ENCODE measurements at regions not wholly inside any gene's neighbourhood (a gene's known extent, or its start where the extent isn't known, plus 50 kb on each side); places are given as distances from the start of the nearest gene placed in this dataset.
"Not testable (repeated sequence)": the region's sequence is repeated elsewhere in the genome, so short reads cannot be mapped to it uniquely, and the experiment has no call there.

DNA sequence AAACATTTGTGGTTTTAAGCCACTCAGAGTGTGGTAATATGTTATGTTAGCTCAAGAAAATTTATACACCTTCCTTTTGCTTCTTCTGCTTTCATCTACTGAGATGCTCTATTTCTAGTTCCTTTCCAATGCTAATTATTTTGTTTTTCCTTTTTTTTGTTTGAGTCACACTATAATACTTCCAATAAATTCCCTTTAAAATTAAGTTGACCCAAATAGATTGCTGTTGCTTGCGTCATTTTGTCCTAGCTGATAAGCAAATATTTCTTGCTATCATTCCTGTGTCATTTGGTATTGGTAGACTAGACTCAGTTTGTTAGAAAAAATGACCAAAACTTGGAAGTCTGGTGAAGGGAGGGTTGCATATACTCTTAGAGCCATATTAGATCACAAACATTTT, 437.0 kb upstream of the CNTN6 start:
- DNase-seq (no peak), ATAC-seq (no peak)

DNA sequence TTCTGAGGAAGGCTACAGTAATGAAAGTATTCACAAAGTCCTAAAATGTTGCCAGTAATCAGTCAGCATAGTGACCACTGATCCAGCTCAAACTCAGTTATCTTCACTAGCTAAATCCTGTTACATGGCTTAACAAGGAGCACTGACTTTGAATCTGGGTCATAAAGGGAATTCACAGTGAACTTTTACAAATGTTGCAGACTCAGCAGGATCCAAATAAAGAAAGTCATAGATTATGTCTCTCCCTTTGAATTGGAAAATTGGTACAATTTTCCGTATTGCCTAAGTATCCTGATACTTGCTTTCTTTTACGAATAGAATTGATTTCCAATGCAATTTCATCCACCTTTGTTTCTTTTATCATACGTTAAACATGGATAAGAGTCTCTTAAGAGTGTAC, 431.5 kb upstream of the CNTN6 start:
- DNase-seq, result no peak
- ATAC-seq, result no peak

GRCh38 chr3:674116-674515, 418.7 kb upstream of the CNTN6 start:
- DNase-seq, result no peak
- no peak for ATAC-seq

GRCh38 chr3:675846-676245, 417.0 kb upstream of the CNTN6 start:
- no peak for ATAC-seq
- no peak for DNase-seq

GRCh38 chr3:683770-684169, 409.1 kb upstream of the CNTN6 start:
- DNase-seq (no peak), ATAC-seq (no peak)

- no peak for ATAC-seq
- no peak for DNase-seq
Observed at GRCh38 chr3:690770-691169, 402.1 kb upstream of the CNTN6 start.

GRCh38 chr3:700514-700913, 392.3 kb upstream of the CNTN6 start:
- ATAC-seq, result no peak
- no peak for DNase-seq

DNA sequence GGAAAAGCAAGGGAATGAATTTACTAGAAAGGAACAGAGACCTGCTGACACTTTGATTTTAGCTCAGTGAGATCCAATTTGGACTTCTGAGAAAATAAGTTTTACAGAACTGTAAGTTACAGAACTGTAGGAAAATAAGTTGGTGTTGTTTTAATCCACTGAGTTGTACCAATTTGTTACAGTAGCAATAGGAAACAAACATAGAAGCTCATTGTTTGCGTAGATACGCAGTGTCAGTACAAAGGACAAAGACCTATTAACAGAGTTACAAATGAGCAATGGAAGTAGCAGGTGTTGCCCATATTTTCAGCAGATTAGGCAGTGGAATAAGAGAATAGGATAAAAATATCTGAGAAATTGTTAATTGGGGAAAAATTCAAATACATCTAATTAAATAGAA, 385.8 kb upstream of the CNTN6 start:
- no peak for DNase-seq
- no peak for ATAC-seq

DNA sequence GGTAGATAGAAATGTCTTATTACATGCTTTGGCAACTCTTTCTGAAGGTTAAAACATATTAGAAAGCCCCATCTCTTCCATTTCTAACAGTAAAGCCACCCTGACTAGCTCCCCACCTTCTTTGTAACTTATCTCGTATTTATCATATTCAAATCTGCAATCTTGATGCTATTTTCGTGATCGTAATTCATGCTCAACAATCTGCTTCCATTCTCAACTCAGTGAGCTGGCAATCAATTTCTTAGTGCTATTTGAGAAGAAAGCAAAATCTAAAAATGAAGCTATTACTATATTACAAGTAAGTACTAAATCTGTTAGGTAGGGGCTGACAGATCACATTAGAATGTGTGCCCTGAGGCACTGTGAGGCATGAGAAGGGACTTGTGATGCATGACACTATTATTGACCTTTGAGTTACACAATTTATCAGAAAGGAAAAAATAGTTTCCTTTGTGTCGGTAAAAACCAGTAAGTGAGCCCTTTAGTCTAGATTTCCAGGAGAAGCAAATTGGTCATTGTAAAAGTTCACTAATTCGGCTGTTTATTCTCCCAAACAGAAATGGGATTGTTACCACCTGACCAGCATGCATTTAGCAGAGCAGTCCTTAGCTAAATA, 379.7 kb upstream of the CNTN6 start:
- no peak for ATAC-seq

DNA sequence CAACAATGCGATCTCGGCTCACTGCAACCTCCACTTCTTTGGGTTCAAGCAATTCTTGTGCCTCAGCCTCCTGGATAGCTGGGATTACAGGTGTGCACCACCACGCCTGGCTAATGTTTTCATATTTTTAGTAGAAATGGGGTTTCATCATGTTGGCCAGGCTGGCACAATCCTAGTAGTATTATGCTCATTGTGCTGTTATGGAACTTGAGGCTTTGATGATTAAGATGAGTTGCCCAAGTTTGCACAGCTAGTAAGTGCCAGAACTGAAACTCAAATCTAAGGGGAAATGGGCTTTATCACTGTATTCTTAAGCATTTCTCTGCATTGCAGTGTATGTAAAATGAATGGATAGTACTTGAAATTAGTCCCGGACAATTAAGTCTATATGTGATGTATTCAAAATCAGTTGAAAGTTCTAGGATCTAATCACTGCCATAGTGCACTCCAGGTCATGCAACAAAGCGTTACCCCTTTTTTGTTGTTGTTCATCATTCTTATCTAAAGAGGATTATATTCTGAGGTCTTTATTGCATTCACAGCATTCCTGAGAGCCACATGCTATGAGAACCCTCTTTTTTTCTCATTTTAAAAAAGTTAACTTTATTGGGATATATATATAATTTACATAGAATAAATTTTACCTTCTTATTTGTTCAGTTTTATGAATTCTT, 378.7 kb upstream of the CNTN6 start:
- no peak for DNase-seq
- ATAC-seq, result no peak

More for the DNA sequence above, 379.7 kb upstream of the CNTN6 start:
- no peak for DNase-seq

GRCh38 chr3:721086-721485, 371.7 kb upstream of the CNTN6 start:
- no peak for ATAC-seq
- DNase-seq, result no peak

DNA sequence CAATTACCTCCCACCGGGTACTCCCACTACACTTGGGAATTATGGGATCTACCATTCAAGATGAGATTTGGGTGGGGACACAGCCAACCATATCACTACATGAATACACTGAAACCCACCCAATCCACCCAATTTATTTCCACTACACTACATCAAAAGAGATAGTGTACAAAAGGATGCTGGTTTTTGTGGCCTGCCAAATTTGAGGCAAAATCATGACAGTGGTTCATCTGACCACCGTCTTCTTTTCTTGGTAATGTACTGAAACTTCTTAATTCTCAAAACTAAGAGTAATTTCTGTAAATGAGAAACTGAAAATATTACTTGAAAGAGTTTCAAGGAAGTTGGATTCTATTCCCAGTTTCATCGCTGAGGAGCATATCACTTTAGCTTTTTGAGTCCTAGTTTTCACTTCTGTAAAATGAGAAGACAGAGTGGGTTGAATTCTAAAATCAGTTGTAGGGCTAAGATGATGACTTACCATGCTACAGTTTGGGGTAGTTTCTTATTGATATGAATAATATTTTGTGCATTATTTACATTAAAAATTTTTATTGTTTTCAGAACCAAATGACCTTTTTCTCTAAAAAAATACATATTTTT, 360.4 kb upstream of the CNTN6 start:
- ATAC-seq (no peak), DNase-seq (no peak)

GRCh38 chr3:733313-733712, 359.5 kb upstream of the CNTN6 start:
- DNase-seq, result no peak
- no peak for ATAC-seq

GRCh38 chr3:757711-758110, 335.1 kb upstream of the CNTN6 start:
- DNase-seq (no peak), ATAC-seq (no peak)

GRCh38 chr3:759106-759505, 333.7 kb upstream of the CNTN6 start:
- ATAC-seq (no peak), DNase-seq (no peak)

- not testable (repeated sequence) for DNase-seq, ATAC-seq
Observed at GRCh38 chr3:773433-773832, 319.4 kb upstream of the CNTN6 start.

DNA sequence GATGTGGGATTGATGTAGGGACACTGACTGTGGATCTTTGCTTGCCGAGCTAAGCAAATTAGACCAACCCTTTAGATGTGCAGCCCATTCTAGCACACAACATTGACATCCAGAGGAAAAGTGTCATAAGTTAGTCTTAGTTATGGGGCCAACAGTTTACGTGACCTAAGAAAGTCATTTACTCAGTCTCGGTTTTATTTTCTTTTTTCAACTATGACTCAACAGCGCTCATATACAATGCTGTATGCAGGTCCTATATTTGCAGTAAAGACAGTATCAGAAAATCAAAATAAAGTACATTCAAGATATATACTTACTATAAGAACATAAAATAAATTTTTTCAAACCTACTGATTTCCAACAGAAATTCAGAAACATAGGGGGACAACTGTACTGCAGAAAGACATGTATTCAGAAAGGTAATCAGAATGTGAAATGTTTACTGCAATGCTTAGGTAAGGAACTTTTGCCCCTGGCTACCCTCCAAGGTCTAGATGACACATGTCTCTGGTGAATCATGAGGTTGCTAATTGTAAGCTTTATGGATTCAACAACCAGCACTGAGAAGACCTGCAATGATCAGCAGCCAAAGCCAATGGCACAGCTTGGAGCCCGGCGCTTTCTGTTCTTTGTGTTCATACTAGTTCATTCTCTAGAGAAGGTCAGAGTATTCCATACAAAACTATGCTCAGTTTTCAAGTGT, 317.5 kb upstream of the CNTN6 start:
- DNase-seq, result no peak
- ATAC-seq, result no peak

GRCh38 chr3:780505-780904, 312.3 kb upstream of the CNTN6 start:
- ATAC-seq, result no peak
- no peak for DNase-seq

DNA sequence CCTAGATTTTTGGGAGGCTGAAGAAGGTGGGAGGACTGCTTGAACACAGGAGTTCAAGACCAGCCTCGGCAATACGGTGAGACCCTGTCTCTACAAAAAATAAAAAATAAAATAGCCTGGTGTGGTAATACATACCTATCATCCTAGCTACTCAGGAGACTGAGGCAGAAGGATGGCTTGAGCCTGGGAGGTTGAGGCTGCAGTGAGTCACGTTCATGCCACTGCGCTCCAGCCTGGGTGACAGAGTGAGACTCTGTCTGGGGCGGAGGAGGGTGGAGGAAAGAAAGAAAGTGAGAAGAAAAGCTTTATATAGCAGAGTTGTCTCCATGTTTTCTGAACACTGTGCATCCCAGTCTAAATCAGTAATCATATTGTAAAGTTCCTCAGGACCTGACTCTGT, 301.4 kb upstream of the CNTN6 start:
- ATAC-seq, result no peak
- no peak for DNase-seq

DNA sequence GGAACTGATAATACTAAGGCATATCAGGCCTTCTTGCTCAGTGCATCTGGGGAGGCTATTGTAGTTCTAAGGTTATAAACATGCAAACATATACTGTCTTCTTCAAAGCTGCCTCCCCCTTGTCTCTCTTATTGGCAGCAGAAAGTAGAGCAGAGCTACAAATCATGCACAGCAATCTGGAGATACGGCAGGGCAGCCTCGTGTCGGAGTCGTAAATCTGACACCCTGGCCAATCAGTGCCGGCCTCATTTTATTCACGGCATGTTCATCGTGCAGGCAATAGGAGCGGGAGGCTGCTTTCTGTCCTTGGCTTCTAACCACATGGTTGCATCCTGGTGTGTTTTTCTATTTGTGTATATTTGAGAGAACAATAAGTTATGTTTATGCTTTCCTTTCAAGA, 300.2 kb upstream of the CNTN6 start:
- ATAC-seq (no peak), DNase-seq (no peak)

GRCh38 chr3:804211-804610, 288.6 kb upstream of the CNTN6 start:
- ATAC-seq, result no peak
- no peak for DNase-seq

DNA sequence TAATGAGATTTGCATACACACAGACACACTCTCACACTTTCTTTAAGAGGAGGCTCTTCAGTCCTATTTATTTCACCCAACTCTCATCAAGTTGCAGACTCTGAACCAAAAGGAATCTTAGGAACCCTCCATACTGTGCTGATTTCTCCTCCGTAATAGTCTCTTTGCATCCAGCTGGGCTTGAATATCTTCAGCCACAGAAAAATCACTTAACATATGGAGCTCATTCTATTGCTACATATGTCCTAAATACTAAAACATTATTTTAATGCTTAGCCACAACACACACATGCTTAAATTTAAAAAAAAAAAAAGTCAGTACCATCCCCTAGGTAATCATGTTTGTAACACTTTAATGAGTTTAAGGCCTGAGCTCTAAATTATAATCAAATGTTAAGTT, 287.5 kb upstream of the CNTN6 start:
- no peak for DNase-seq
- no peak for ATAC-seq

- ATAC-seq (no peak), DNase-seq (no peak)
Observed at GRCh38 chr3:806006-806405, 286.8 kb upstream of the CNTN6 start.

Measured in stimulated activated naive CD8-positive, alpha-beta T cell treated with anti-CD3 and anti-CD28 coated beads, Interleukin-15, Interleukin-2, amounts not matched to agents 100 U/mL and 50 U/mL, for 24 hours (primary cell).